Epithelial cell of proximal tubule (primary cell): ENCODE measurements at regions not wholly inside any gene's neighbourhood (a gene's known extent, or its start where the extent isn't known, plus 50 kb on each side); places are given as distances from the start of the nearest gene placed in this dataset.

Experiments
- DNase-seq: peaks from one replicate; pipeline ENCODE4 v3.0.0-alpha.2; 2011; ENCODE audit warnings: low read depth
- H3K4me3 ChIP-seq: 2 replicates; pipeline ENCODE4 v1.5.1; 2011; ENCODE audit warnings: low read depth, mild to moderate bottlenecking, low read length
- TF ChIP-seq, protein P1 (sequence below): conservative IDR thresholded peaks from 2 replicates; pipeline ENCODE4 v1.5.1; 2012; ENCODE audit warnings: low read depth, mild to moderate bottlenecking, low read length

DNA sequence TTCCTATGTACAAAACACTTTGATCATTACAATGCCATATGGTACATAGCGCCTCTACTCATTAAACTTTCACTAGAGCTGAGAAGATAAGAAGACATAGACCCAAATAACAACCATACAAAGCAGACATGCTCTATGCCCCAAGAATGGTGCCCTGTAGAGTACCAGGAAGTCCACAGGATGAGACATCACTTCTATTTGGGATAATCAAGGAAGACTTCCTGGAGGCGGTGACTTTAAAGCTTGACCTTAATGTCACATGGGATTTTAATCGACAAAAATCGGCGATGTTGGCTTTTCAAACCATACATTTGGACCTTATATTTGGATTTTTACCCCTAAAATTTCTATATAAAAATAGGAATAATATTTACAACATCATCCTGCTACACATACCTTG is 224.3 kb upstream of the MAP3K1 start:
- TF ChIP-seq, protein P1, sequence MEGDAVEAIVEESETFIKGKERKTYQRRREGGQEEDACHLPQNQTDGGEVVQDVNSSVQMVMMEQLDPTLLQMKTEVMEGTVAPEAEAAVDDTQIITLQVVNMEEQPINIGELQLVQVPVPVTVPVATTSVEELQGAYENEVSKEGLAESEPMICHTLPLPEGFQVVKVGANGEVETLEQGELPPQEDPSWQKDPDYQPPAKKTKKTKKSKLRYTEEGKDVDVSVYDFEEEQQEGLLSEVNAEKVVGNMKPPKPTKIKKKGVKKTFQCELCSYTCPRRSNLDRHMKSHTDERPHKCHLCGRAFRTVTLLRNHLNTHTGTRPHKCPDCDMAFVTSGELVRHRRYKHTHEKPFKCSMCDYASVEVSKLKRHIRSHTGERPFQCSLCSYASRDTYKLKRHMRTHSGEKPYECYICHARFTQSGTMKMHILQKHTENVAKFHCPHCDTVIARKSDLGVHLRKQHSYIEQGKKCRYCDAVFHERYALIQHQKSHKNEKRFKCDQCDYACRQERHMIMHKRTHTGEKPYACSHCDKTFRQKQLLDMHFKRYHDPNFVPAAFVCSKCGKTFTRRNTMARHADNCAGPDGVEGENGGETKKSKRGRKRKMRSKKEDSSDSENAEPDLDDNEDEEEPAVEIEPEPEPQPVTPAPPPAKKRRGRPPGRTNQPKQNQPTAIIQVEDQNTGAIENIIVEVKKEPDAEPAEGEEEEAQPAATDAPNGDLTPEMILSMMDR: no peak
- DNase-seq: no peak
- H3K4me3 ChIP-seq: no peak overlapping the region

DNA sequence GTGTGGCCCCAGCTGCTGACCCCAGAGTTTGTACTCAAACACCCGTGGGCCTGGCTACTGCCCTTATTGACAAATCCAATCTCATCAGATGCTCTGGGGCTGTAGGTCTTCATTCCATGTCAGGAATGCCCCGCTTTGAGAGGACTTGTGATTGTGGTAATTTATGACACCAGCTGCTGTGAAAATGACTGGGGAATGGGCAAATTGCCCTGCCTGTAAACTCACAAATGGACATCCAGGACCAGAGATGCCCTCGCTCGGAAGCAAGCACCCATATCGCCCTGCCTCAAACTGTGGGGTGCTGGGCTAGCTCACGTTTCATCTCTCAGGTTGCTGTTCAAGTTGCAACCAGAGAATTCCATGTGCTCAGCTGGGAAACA is 225.9 kb upstream of the MAP3K1 start:
- TF ChIP-seq, protein P1: no peak
- no peak for DNase-seq
- H3K4me3 ChIP-seq: no peak overlapping the region

DNA sequence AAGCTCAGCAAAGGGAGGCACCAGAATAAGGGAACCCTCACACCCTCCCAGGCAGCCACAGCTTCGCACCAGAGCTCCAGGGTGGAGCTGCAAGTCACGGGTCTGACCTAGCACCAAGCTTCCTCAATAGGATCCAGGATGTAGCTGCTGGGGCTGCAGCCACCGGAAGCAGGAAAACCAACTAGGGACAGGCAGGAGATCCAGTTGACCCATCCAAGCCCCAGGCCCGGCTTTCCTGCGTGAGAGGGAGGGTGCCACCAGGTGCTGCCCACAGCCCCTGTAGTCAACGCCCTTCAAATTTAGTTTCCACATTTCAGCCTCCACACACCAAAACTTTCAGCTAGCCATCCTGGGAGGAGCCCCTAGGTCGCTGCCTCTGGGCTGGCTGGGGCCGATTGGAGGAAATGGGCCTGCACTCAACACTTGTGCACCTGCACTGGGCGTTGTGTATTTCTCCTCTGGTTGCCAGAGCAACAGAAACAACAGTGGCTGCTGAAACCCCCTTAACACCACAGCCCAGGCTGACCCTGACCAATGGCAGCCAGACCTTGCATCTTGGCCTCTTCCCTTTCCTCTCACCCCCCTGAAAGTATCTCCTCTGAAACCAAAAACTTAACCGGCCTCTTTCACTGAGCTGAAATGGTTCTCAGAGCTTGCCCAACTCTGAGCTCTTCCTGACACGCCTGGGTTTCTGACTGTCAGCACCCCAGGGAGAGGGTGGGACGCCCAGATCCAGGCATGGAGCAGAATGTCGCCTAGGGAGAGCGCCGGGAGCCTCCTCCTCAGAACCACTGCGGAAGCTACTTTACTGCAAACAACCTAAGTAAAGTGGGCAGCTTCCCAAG is 226.5 kb upstream of the MAP3K1 start:
- DNase-seq: no peak
- H3K4me3 ChIP-seq: no peak overlapping the region
- TF ChIP-seq, protein P1: no peak

DNA sequence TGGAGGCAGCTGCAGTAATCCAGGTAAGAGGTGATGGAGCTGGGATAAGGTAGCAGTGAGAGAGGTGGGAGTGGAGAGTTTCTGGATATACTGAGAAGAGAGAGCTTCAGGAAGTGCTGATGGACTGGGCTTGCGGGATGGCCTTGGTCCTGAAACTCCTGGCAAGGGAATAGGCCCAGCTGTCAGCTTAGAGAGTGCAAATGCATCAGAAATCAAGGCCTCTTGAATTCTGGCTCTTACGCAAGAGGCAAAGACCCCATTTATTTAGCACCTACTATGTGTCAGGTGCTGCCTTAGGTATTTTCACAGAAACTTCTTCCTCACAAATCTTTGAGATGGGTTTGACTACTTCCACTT is 227.2 kb upstream of the MAP3K1 start:
- no peak overlapping the region for H3K4me3 ChIP-seq
- DNase-seq: no peak
- TF ChIP-seq, protein P1: no peak

DNA sequence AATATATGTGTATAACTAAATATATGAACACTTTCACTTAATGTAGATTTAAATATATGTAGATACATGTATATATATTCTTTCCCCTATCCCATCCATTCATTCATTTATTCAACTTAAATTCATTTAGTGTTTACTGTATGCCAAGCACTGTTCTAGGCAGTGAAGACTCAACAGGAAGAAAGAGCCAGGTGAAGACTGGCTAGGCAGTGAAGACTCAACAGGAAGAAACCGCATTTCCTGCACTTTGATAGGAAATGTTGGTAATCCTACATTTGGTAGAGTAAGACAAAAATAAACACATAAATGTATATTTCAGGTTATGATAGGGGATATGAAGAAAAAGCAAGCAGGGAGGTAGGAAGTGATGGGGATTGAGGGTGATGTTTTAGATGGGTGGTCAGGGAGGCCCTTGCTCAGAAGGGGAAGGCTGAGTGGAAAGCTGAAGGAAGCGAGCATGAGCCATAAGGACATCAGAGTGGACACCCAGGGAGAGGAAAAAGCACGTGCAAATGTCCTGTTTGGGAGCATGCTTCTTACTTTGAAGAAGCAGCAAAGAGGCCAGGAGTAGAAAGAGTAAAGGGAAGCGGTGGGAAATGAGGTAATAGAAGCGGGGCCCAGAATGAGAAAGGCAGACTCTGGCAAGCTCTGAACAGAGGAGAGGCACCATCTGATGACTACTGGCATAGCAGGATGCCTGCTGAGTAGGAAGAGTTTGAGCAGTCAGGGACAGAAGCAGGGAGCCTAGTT is 227.8 kb upstream of the MAP3K1 start:
- DNase-seq: no peak
- TF ChIP-seq, protein P1: no peak
- H3K4me3 ChIP-seq: no peak overlapping the region

DNA sequence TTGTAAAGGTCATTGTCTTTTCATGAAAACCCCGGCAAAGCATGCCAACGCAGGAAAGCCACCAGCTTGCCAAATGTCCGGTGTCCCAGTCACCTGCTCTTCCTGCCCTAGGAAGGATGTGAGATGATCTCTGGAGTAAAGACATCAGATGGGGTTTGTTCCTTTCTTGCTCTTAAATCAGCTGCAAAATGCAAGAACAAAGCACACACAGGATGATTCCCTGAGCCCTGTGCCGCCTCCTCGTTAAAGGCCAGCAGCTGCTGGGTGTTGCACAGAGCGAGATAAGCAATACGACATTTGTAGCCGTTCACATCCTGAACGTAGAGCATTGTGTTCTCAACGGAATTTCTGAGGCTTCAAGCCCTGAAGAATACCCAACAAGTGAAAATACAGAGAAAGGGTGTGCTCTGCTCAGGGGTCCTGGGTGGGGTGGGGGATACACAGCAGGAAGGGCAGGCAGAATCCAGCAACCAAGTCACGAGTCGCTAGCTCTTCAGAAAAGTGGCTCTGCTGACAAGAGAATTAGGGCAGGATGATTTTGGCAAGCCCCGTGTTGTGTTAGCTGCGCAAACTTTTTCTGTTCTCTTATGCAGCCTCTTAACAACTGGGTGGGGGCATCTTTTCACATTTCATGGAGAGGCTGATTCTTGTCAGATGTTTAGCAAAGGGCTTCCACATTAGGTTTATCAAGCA is 229.2 kb upstream of the MAP3K1 start:
- TF ChIP-seq, protein P1: no peak
- H3K4me3 ChIP-seq: no peak overlapping the region
- DNase-seq: no peak
